Mammary epithelial cell (primary cell): ENCODE measurements at regions not wholly inside any gene's neighbourhood (a gene's known extent, or its start where the extent isn't known, plus 50 kb on each side); places are given as distances from the start of the nearest gene placed in this dataset.

Experiments used
- CTCF ChIP-seq, 2 donors: IDR thresholded peaks in 1 of 2; conservative IDR thresholded peaks in 1 of 2; 2 replicates each; pipeline ENCODE4 v1.5.1; 2011 to 2012; ENCODE audit warnings: inconsistent platforms in 2 of 2, low read length in 2 of 2, mild to moderate bottlenecking in 2 of 2, control low read depth in 1 of 2, low read depth in 1 of 2; ENCODE audit not compliant: insufficient read depth in 1 of 2; ENCODE audit errors: extremely low read depth in 1 of 2
- EZH2 ChIP-seq: IDR thresholded peaks from 2 replicates; pipeline ENCODE4 v1.6.1; 2012; ENCODE audit warnings: low read length, inconsistent platforms, borderline replicate concordance

DNA sequence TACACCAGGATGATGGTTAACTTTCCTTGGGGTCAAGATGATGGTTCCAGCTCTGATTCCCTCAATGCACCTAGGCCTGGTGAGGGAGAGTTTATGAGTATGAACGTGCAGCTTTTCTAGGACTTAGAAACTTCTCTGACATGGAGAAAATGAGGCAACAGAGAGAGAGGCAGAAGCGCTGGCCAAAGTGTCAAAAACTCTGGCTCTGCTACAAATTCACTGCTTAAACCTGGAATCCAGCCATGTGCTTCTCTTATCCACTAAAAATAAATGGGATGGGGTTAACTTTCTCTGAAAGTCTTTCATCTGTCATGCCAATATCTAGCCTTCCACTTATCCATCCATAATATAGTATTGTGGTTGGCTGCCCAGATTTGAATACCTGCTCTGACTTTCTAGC, 568.7 kb downstream of the MED13L start:
- TF ChIP-seq CTCF (conservative IDR thresholded peaks at IDR 0.05 in 1 of 2, IDR thresholded peaks at IDR 0.05 in 1 of 2; ENCODE audit: extremely low read depth in 1 of 2, insufficient read depth in 1 of 2, low read depth in 1 of 2, low read length in 2 of 2), result no peak
- TF ChIP-seq EZH2, result no peak
